GM12864 (cell line): ENCODE measurements at regions not wholly inside any gene's neighbourhood (a gene's known extent, or its start where the extent isn't known, plus 50 kb on each side); places are given as distances from the start of the nearest gene placed in this dataset.

Source experiments
- DNase-seq: peaks from one replicate; pipeline ENCODE4 v3.0.0-alpha.2; 2011; ENCODE audit warnings: low read depth
- H3K4me3 ChIP-seq: 2 replicates; pipeline ENCODE4 v1.5.1; 2011; ENCODE audit warnings: mild to moderate bottlenecking, low read depth, low read length, control low read depth
- CTCF ChIP-seq: IDR thresholded peaks from 2 replicates; pipeline ENCODE4 v1.5.1; 2011; ENCODE audit warnings: low read depth, mild to moderate bottlenecking, moderate library complexity, low read length, control low read depth, inconsistent platforms; ENCODE audit errors: missing control alignments

GRCh38 chr3:193800138-193801043 is 207.4 kb downstream of the OPA1 start:
- no peak for TF ChIP-seq CTCF
- no peak overlapping the region for H3K4me3 ChIP-seq
- no peak for DNase-seq

GRCh38 chr3:193801097-193801496 is 208.1 kb downstream of the OPA1 start:
- H3K4me3 ChIP-seq, result no peak overlapping the region
- no peak for TF ChIP-seq CTCF
- DNase-seq, result no peak

- no peak for DNase-seq
- no peak for TF ChIP-seq CTCF
- H3K4me3 ChIP-seq, result no peak overlapping the region
Observed at GRCh38 chr3:193803288-193803687, 210.3 kb downstream of the OPA1 start.

- TF ChIP-seq CTCF, result no peak
- no peak overlapping the region for H3K4me3 ChIP-seq
- DNase-seq, result no peak
Observed at GRCh38 chr3:193805448-193805847, 212.4 kb downstream of the OPA1 start.

GRCh38 chr3:193808317-193808716 is 215.3 kb downstream of the OPA1 start:
- TF ChIP-seq CTCF, result no peak
- no peak overlapping the region for H3K4me3 ChIP-seq
- no peak for DNase-seq

- no peak overlapping the region for H3K4me3 ChIP-seq
- no peak for TF ChIP-seq CTCF
- DNase-seq, result no peak
Observed at GRCh38 chr3:193809106-193809505, 216.1 kb downstream of the OPA1 start.

GRCh38 chr3:193812078-193812725 is 219.2 kb downstream of the OPA1 start:
- H3K4me3 ChIP-seq, result no peak overlapping the region
- DNase-seq, result no peak
- no peak for TF ChIP-seq CTCF
